ENCODE measurements at regions not wholly inside any gene's neighbourhood (a gene's known extent, or its start where the extent isn't known, plus 50 kb on each side); places are given as distances from the start of the nearest gene placed in this dataset.

DNA sequence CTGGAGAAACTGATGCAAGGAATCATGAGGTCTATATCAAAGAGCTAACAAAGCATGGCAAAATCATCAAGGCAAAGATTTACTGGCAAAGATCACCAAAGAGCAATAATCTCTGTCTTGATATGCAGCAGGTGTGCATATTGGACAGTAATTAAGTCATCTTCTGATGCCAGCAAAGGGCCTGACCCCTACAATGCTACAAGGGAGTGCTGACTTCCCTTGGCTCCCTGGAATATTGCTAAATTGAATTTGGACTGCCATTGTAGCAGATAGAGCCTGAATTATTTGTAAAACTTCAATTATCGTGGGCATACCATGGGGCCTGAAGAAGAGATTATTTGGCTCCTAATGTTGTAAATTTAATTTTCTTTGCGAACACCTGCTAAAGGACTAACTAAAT is 307.9 kb upstream of the SYT1 start:
- ChIA-PET POLR2A (no interaction called here), CTCF (no interaction called here)
- DNase-seq (ENCODE audit: extremely low spot score), result no peak
- TF ChIP-seq FOXM1 (IDR thresholded peaks at IDR 0.05; ENCODE audit: borderline replicate concordance), result no peak
- no peak for TF ChIP-seq ZNF384 (IDR thresholded peaks at IDR 0.05)
- TF ChIP-seq FOXA1 (IDR thresholded peaks at IDR 0.05), result no peak
- TF ChIP-seq ARNT (IDR thresholded peaks at IDR 0.05), result no peak
- TF ChIP-seq TARDBP (IDR thresholded peaks at IDR 0.05), result no peak
- no peak for TF ChIP-seq L3MBTL2 (conservative IDR thresholded peaks at IDR 0.05)

DNA sequence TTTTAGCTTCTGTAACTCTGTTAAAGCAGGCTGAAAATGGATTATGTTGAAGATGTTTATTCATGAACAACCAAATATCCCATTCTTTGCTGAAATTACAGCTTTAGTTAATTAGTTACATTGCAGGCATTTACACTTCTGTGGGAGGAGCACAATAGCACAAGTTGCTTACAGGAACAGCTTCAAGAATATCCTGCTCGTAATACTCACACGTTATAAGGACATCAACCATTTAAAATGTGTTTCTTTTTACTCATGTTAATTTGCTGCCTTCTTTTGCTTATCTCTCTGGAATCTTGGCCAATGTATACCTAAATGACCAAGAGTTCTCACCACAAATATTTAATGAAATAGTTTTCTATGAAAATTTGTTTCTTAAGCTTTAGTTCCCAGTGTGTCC is 305.2 kb upstream of the SYT1 start:
- ChIA-PET CTCF (no interaction called here), POLR2A (no interaction called here)
- no peak for DNase-seq (ENCODE audit: extremely low spot score)
- no peak for TF ChIP-seq NFRKB (IDR thresholded peaks at IDR 0.05)

DNA sequence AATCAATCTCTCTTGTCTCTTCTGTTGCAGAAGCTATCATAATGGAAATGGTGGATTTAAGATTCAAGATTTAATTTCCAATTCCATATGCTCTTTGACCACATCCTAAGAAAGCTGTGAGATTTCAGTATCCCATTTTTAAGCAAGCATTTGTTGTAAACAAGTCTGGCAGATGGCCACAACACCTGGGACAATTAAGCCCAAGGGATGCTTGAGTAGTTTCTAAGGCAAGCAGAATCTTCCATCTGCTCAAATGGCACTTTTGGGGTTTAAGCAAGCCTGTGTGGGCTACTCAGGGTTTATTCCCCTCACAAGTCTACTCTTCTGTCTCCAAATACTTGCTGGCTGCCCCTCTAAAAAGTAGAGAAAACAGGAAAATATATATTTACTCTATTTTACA is 304.7 kb upstream of the SYT1 start:
- ChIA-PET CTCF (interaction anchor here (0.6 kb wide), 1 partner anchor 442 kb away, joined by 3 read pairs; no protein-coding TSS in a partner anchor), POLR2A (no interaction called here)
- no peak for DNase-seq (ENCODE audit: extremely low spot score)
- TF ChIP-seq TARDBP (IDR thresholded peaks at IDR 0.05) (no peak), ELF4 (IDR thresholded peaks at IDR 0.05) (no peak), ZNF384 (IDR thresholded peaks at IDR 0.05) (no peak), SP1 (IDR thresholded peaks at IDR 0.05) (no peak), HDGF (IDR thresholded peaks at IDR 0.05; ENCODE audit: borderline replicate concordance) (no peak), FOXM1 (IDR thresholded peaks at IDR 0.05; ENCODE audit: borderline replicate concordance) (no peak), LEF1 (IDR thresholded peaks at IDR 0.05; ENCODE audit: borderline replicate concordance) (no peak), NFRKB (IDR thresholded peaks at IDR 0.05) (no peak), BHLHE40 (IDR thresholded peaks at IDR 0.05; ENCODE audit: borderline replicate concordance) (no peak), SUZ12 (IDR thresholded peaks at IDR 0.05) (no peak), ARNT (IDR thresholded peaks at IDR 0.05) (no peak)
- TF ChIP-seq, protein P1, sequence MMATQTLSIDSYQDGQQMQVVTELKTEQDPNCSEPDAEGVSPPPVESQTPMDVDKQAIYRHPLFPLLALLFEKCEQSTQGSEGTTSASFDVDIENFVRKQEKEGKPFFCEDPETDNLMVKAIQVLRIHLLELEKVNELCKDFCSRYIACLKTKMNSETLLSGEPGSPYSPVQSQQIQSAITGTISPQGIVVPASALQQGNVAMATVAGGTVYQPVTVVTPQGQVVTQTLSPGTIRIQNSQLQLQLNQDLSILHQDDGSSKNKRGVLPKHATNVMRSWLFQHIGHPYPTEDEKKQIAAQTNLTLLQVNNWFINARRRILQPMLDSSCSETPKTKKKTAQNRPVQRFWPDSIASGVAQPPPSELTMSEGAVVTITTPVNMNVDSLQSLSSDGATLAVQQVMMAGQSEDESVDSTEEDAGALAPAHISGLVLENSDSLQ (IDR thresholded peaks at IDR 0.05), result no peak

DNA sequence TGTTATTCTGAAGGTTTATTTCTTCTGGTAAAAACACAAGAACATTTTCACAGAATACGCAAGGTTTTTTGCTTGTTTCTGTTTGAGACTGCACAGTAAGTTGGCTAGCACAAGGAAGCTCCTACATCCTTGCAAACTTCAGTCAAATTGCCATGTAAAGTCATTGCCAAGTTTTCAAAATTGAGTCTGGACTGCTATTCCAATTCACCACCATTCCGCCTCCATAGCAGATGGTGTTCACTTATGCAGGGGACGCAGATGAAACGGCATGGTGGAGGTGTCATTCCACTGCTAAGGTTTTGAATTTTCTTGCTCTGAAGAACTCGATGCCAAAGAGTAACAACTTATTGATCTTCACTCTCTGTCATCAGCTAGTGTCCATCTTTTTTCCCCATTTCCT is 303.9 kb upstream of the SYT1 start:
- no peak for TF ChIP-seq L3MBTL2 (conservative IDR thresholded peaks at IDR 0.05)
- TF ChIP-seq CTBP1 (IDR thresholded peaks at IDR 0.05; ENCODE audit: borderline replicate concordance), result no peak
- POLR2A ChIA-PET, result no interaction called here
- no peak for DNase-seq (ENCODE audit: extremely low spot score)
- CTCF ChIA-PET, result no interaction called here

DNA sequence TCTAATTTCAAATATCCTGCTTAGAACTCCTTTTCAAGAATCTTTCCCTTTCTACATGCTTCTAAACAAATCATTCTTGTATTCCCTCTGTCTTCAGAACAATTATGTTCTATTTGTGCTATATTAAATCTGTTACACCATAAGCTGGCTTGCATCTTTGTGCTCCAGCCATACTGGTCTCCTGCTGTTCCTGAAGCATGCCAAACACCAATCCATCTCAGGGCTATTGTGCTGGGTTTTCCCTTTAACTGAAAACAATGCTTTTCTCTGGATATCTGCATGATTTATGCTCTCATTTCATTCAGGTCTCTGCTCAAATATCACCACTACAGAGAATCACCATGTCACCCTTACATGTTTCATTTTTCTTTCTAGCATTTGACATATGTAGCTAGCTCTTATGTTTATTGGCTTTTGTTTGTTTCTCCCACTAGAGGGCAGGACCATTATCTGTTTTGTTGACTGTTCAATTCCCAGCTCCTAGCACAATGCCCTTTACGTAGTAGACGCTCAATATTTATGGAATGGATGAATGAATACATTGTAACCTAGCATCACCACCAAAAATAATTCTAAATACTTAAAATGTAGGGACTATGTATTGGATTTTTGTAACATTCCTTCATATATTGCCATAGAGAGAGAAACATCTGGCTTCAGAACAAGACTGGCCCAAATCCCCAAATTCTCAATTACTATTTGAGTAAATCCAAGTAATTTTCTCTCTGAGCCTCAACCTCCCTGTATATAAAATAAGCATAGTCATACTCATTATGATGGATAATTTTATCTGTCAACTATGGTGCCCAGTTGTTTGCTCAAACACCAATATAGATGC is 302.0 kb upstream of the SYT1 start:
- DNase-seq (ENCODE audit: extremely low spot score), result peak; percentile 6
- TF ChIP-seq BHLHE40 (IDR thresholded peaks at IDR 0.05; ENCODE audit: borderline replicate concordance), result no peak
- no peak for TF ChIP-seq TARDBP (IDR thresholded peaks at IDR 0.05)
- TF ChIP-seq LEF1 (IDR thresholded peaks at IDR 0.05; ENCODE audit: borderline replicate concordance), result no peak
- TF ChIP-seq, protein P1 (IDR thresholded peaks at IDR 0.05), result no peak
- TF ChIP-seq FOXA1 (IDR thresholded peaks at IDR 0.05), result no peak
- no peak for TF ChIP-seq L3MBTL2 (conservative IDR thresholded peaks at IDR 0.05)
- TF ChIP-seq FOXM1 (IDR thresholded peaks at IDR 0.05; ENCODE audit: borderline replicate concordance), result no peak
- no peak for TF ChIP-seq NFRKB (IDR thresholded peaks at IDR 0.05)
- POLR2A ChIA-PET, result no interaction called here
- CTCF ChIA-PET, result no interaction called here

DNA sequence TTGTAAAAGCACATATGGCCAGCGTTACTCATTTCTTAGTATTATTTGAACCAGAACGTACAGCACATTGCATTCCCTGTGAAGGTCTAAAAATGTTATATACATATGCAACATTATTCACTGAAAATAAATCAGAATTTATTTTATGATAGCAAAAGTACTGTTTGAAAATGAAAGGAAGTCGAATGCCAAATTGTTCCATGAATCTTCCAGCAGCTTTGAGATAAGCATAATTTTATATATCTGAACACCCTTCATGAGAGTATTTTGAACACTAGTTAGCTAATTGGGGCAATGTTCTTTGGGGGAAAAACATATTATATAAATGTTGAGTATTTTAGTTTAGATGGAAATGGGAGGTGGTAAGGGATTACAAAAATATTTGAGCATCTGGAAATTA is 300.7 kb upstream of the SYT1 start:
- no peak for TF ChIP-seq LEF1 (IDR thresholded peaks at IDR 0.05; ENCODE audit: borderline replicate concordance)
- no peak for TF ChIP-seq ARNT (IDR thresholded peaks at IDR 0.05)
- TF ChIP-seq SUZ12 (IDR thresholded peaks at IDR 0.05), result no peak
- ChIA-PET POLR2A (no interaction called here), CTCF (interaction anchor here (0.6 kb wide), 1 partner anchor 611 kb away, joined by 4 read pairs; no protein-coding TSS in a partner anchor)
- no peak for DNase-seq (ENCODE audit: extremely low spot score)

DNA sequence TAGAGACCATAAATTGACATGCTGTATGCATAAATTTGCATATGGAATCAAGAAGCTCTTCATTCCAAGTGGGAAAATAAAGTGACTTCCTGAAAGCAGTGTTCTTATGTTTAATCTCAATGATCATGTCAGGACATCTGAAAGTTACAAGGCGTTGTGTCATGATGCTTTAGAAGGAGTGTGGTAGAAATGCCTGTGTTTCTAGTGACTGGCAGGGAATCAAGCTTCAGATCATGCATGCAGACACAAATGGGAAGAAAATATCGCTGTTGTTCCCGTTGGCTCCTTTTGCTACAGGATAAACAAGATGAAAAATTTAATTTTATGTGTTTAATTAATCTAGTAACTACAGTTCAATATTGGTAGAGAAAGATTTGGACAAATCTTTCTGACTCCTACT is 298.1 kb upstream of the SYT1 start:
- no peak for DNase-seq (ENCODE audit: extremely low spot score)
- CTCF ChIA-PET, result no interaction called here
- POLR2A ChIA-PET, result no interaction called here
- TF ChIP-seq, protein P1 (IDR thresholded peaks at IDR 0.05), result no peak
- TF ChIP-seq TARDBP (IDR thresholded peaks at IDR 0.05) (no peak), ELF4 (IDR thresholded peaks at IDR 0.05) (no peak), BHLHE40 (IDR thresholded peaks at IDR 0.05; ENCODE audit: borderline replicate concordance) (no peak), SUZ12 (IDR thresholded peaks at IDR 0.05) (no peak), FOXK2 (IDR thresholded peaks at IDR 0.05) (no peak), ZNF384 (IDR thresholded peaks at IDR 0.05) (no peak), L3MBTL2 (conservative IDR thresholded peaks at IDR 0.05) (no peak), CTBP1 (IDR thresholded peaks at IDR 0.05; ENCODE audit: borderline replicate concordance) (no peak), NFRKB (IDR thresholded peaks at IDR 0.05) (no peak), FOXA1 (IDR thresholded peaks at IDR 0.05) (no peak), SP1 (IDR thresholded peaks at IDR 0.05) (no peak), FOXM1 (IDR thresholded peaks at IDR 0.05; ENCODE audit: borderline replicate concordance) (no peak), LEF1 (IDR thresholded peaks at IDR 0.05; ENCODE audit: borderline replicate concordance) (no peak), HDGF (IDR thresholded peaks at IDR 0.05; ENCODE audit: borderline replicate concordance) (no peak), ARNT (IDR thresholded peaks at IDR 0.05) (no peak)

Measured in HEK293T (cell line).